Smooth muscle cell (in vitro differentiated cells): ENCODE measurements at regions not wholly inside any gene's neighbourhood (a gene's known extent, or its start where the extent isn't known, plus 50 kb on each side); places are given as distances from the start of the nearest gene placed in this dataset.

ENCODE experiments used
- DNase-seq: peaks from one replicate; lab custom pipeline; 2025; ENCODE audit not compliant: unreplicated experiment; lab: John Stamatoyannopoulos, UW
- H2AFZ ChIP-seq: fragments of 200-600 bp; sonication (generic); 2 replicates; pipeline ENCODE4 v1.6.0; 2016; ENCODE audit warnings: antibody characterized with exemption, low read depth, mild to moderate bottlenecking
- H3F3A ChIP-seq: fragments of 200-600 bp; sonication (generic); 2 replicates; pipeline ENCODE4 v1.6.0; 2017; ENCODE audit warnings: antibody characterized with exemption, low read depth
- H3K27ac ChIP-seq: fragments of 200-600 bp; sonication (generic); 2 replicates; pipeline ENCODE4 v1.5.1; 2016; ENCODE audit warnings: low read depth, mild to moderate bottlenecking
- H3K27me3 ChIP-seq: fragments of 200-600 bp; sonication (generic); 2 replicates; pipeline ENCODE4 v1.6.1; 2016; ENCODE audit warnings: low read depth, mild to moderate bottlenecking
- H3K36me3 ChIP-seq: fragments of 200-600 bp; sonication (generic); 2 replicates; pipeline ENCODE4 v1.5.1; 2016; ENCODE audit warnings: low read depth
- H3K4me1 ChIP-seq: fragments of 200-600 bp; sonication (generic); 2 replicates; pipeline ENCODE4 v1.5.1; 2016; ENCODE audit warnings: low read depth
- H3K4me2 ChIP-seq: fragments of 200-600 bp; sonication (generic); 2 replicates; pipeline ENCODE4 v1.6.0; 2016; ENCODE audit warnings: mild to moderate bottlenecking
- H3K4me3 ChIP-seq: fragments of 200-600 bp; sonication (generic); 2 replicates; pipeline ENCODE4 v1.5.1; 2016; ENCODE audit warnings: mild to moderate bottlenecking
- H3K79me2 ChIP-seq: fragments of 200-600 bp; sonication (generic); 2 replicates; pipeline ENCODE4 v1.6.0; 2016; ENCODE audit warnings: low read depth, mild to moderate bottlenecking
- H3K9ac ChIP-seq: fragments of 200-600 bp; sonication (generic); 2 replicates; pipeline ENCODE4 v1.6.0; 2016; ENCODE audit warnings: low read depth
- H3K9me3 ChIP-seq: fragments of 200-600 bp; sonication (generic); replicated peaks from 2 replicates; pipeline ENCODE4 v1.5.1; 2016; ENCODE audit warnings: low read depth
- H4K20me1 ChIP-seq: fragments of 200-600 bp; sonication (generic); 2 replicates; pipeline ENCODE4 v1.6.0; 2016; ENCODE audit warnings: low read depth
- CTCF ChIP-seq: fragments of 200-600 bp; sonication (generic); IDR thresholded peaks from 2 replicates; pipeline ENCODE4 v1.5.1; 2017; ENCODE audit warnings: borderline replicate concordance, mild to moderate bottlenecking, antibody characterized with exemption; ENCODE audit not compliant: insufficient read depth, poor library complexity, severe bottlenecking
- WGBS: methylation state at CpG from one replicate; pipeline ENCODE4 v1.1.7; 2016; ENCODE audit warnings: low lambda C conversion rate; 5-methylcytosine and 5-hydroxymethylcytosine counted together

DNA sequence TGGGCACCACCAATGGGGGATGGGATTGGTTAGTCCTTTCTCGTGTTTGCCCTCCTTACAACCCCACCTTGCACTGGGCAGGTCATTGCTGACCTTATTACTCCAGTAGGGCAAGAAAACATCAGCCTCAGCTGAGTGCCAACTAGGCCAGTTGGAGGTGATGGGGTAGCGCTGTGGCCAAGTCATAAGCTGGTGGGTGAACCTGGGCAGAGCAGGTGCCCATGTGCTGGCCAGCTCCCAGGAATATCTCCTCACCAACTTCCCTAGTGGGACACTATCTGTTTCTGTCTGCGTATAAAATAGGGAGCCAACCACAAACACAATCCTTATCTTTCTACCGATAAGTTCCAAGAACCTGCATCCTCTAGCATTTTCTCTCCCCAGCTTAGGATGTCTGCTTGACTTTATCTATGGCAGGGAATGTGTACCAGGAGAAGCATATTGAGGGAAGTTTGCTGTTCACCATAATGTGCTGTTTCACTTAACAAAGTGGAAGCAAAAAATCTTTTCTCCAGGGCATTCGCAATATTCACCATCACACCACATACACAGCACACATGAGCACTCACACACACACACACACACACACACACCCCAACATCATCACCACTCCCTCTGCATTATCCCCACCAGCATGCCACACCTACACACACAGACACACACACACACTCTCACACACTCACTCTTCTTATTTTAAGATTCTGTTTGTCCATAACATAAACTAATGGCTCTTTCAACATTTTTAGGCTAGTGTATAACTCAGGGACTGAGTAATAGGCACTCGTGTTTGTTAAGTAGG, 390.0 kb downstream of the ENC1 start:
- DNase-seq, result no peak
- no peak overlapping the region for H3K4me3 ChIP-seq
- H3K9ac ChIP-seq, result peak overlapping the region; percentile 65
- H3K27ac ChIP-seq, result peak overlapping the region; percentile 92
- peaks cover 3% of the 10 kb centered on the region for H3K4me1 ChIP-seq
- TF ChIP-seq CTCF, result no peak
- H4K20me1 ChIP-seq, result no peaks in the 10 kb centered on the region
- no peaks in the 10 kb centered on the region for H3F3A ChIP-seq
- H3K79me2 ChIP-seq, result no peaks in the 10 kb centered on the region
- H3K27me3 ChIP-seq, result no peaks in the 10 kb centered on the region
- WGBS, result 47% methylated on average over 6 of the region's 6 CpGs
- no peaks in the 10 kb centered on the region for H3K36me3 ChIP-seq
- peak overlapping the region; percentile 32 for H2AFZ ChIP-seq
- H3K9me3 ChIP-seq, result no peaks in the 10 kb centered on the region
- H3K4me2 ChIP-seq, result peak overlapping the region; percentile 70

DNA sequence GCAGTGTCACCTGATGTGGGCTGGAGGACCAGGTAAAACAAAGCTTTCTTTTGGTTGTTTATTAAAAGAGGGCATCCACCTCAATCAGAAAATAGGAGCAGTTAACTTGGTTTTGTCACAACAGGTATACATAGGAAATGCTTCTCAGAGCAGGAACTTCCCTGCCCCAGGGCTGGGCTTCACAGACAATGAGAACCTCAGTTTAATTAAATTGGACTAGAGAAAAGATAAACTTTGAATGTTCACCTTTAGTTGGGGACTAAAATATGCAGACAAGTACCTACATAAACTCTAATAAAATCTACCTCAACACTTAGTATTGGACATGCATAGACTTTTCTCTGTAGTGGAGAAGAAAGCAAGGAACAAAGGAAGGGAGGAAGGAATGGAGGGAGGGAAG, 392.0 kb downstream of the ENC1 start:
- Histone ChIP-seq H2AFZ (no peak overlapping the region), H3K27ac (no peak overlapping the region), H4K20me1 (no peaks in the 10 kb centered on the region)

DNA sequence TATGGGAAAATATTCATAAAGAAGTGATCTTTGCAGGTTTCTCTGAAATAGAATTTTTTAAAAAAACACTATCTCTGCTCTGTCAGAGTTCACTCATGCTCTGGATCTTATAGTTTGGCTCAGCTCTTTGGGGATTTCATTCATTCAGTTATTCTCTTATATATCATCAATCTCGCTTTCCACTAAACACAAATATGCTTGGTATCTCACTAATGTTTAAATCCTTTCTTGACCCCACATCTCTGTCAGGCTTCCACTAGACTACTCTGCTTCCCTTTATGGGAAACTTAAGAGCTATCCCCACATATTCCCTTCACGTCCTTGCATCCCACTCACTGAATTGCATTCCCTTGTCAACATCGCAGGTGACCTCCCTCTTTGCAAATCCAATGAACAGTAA, 396.1 kb downstream of the ENC1 start:
- H3K9ac ChIP-seq, result no peak overlapping the region
- no peak overlapping the region for H3K4me3 ChIP-seq
- H3K4me1 ChIP-seq, result no peaks in the 10 kb centered on the region
- H3K79me2 ChIP-seq, result no peaks in the 10 kb centered on the region
- H3K4me2 ChIP-seq, result no peak overlapping the region
- H2AFZ ChIP-seq, result no peak overlapping the region
- no peak for TF ChIP-seq CTCF
- no peaks in the 10 kb centered on the region for H4K20me1 ChIP-seq
- H3K27ac ChIP-seq, result no peak overlapping the region
- no peaks in the 10 kb centered on the region for H3K27me3 ChIP-seq
- WGBS, result 85% methylated on average over 3 of the region's 3 CpGs
- H3F3A ChIP-seq, result no peaks in the 10 kb centered on the region
- no peak for DNase-seq
- no peaks in the 10 kb centered on the region for H3K9me3 ChIP-seq
- no peaks in the 10 kb centered on the region for H3K36me3 ChIP-seq

More for the DNA sequence above, 392.0 kb downstream of the ENC1 start:
- DNase-seq, result no peak
- Histone ChIP-seq H3K4me1 (peaks cover 3% of the 10 kb centered on the region), H3K27me3 (no peaks in the 10 kb centered on the region), H3K36me3 (no peaks in the 10 kb centered on the region), H3K4me2 (no peak overlapping the region), H3K79me2 (no peaks in the 10 kb centered on the region), H3K9ac (no peak overlapping the region), H3K4me3 (no peak overlapping the region), H3K9me3 (no peaks in the 10 kb centered on the region), H3F3A (no peaks in the 10 kb centered on the region)
- no peak for TF ChIP-seq CTCF

DNA sequence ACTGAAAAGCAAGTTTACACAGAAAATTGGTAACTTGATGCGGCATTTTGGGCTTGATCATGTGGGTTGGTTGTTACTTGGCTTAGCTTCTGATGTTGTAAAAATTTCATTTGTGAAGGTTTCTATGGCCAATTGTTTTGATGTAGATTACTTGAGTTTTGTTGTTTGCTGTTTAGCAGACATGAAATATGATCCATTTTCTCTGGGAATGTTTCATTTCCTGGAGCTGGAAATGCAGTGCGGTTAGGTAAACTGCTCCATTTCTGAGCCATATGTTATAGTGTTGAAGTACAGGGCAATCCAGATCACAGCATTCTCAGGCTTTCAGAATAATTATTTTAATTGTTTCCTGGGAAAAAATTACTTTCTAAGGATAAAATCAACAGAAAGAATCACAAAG, 396.9 kb downstream of the ENC1 start:
- no peak overlapping the region for H3K4me3 ChIP-seq
- peak overlapping the region; percentile 75 for H3K27ac ChIP-seq
- H3K27me3 ChIP-seq, result no peaks in the 10 kb centered on the region
- H3K79me2 ChIP-seq, result no peaks in the 10 kb centered on the region
- H2AFZ ChIP-seq, result no peak overlapping the region
- no peak overlapping the region for H3K9ac ChIP-seq
- no peaks in the 10 kb centered on the region for H3K9me3 ChIP-seq
- no peaks in the 10 kb centered on the region for H3K4me1 ChIP-seq
- no peaks in the 10 kb centered on the region for H4K20me1 ChIP-seq
- H3F3A ChIP-seq, result no peaks in the 10 kb centered on the region
- DNase-seq, result no peak
- H3K4me2 ChIP-seq, result no peak overlapping the region
- WGBS, result 74% methylated on average over 2 of the region's 2 CpGs
- H3K36me3 ChIP-seq, result no peaks in the 10 kb centered on the region
- TF ChIP-seq CTCF, result no peak
